ENCODE measurements at regions not wholly inside any gene's neighbourhood (a gene's known extent, or its start where the extent isn't known, plus 50 kb on each side); places are given as distances from the start of the nearest gene placed in this dataset.
"Not testable (repeated sequence)": the region's sequence is repeated elsewhere in the genome, so short reads cannot be mapped to it uniquely, and the experiment has no call there.

- Histone ChIP-seq H3K9me3 (ENCODE audit: control insufficient read depth in 2 of 2, insufficient read depth in 1 of 2, low read length in 1 of 2) (no peaks in the 10 kb centered on the region), H3K4me1 (ENCODE audit: control insufficient read depth in 2 of 2, insufficient read depth in 2 of 2, low read length in 2 of 2) (no peaks in the 10 kb centered on the region), H3K4me3 (ENCODE audit: low read length in 2 of 2) (no peak overlapping the region), H3K36me3 (ENCODE audit: control insufficient read depth in 2 of 2, insufficient read depth in 2 of 2, low read length in 1 of 2) (no peaks in the 10 kb centered on the region), H3K27me3 (ENCODE audit: control insufficient read depth in 2 of 2, insufficient read depth in 1 of 2, low read length in 1 of 2) (no peaks in the 10 kb centered on the region), H3K27ac (ENCODE audit: low read depth in 1 of 2, low read length in 1 of 2) (no peak overlapping the region)
- DNase-seq (ENCODE audit: low read depth in 6 of 9, low spot score in 9 of 9), result no peak
- WGBS, result 78% methylated on average over 5 of the region's 5 CpGs
Observed at GRCh38 chr3:66931291-66931690, 66.8 kb upstream of the KBTBD8 start.

DNA sequence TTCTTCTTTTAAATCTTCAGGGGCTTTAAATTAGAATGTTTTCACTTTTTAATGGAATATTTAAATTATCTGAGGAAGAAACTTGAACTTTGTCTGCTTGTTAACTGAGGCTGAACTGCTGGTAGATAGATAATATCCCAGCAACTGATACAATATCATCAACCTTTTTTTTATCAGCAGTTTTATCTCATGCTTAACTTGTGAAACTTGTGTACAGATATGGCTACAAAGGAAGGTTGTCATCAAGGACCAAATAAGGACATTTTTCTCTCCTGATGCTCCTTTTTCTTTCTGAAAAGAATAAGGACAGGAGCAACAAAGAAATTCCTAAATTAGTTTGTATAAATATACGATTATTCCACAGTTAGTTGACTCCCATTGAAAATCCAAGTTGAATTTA lies 66.4 kb upstream of the KBTBD8 start:
- no peaks in the 10 kb centered on the region for H3K27me3 ChIP-seq (ENCODE audit: control insufficient read depth in 2 of 2, insufficient read depth in 1 of 2, low read length in 1 of 2)
- WGBS, result 84% methylated on average over 1 of the region's 1 CpG
- DNase-seq (ENCODE audit: low read depth in 6 of 9, low spot score in 9 of 9), result no peak
- H3K36me3 ChIP-seq (ENCODE audit: control insufficient read depth in 2 of 2, insufficient read depth in 2 of 2, low read length in 1 of 2), result no peaks in the 10 kb centered on the region
- no peak overlapping the region for H3K27ac ChIP-seq (ENCODE audit: low read depth in 1 of 2, low read length in 1 of 2)
- no peak overlapping the region for H3K4me3 ChIP-seq (ENCODE audit: low read length in 2 of 2)
- no peaks in the 10 kb centered on the region for H3K4me1 ChIP-seq (ENCODE audit: control insufficient read depth in 2 of 2, insufficient read depth in 2 of 2, low read length in 2 of 2)
- no peaks in the 10 kb centered on the region for H3K9me3 ChIP-seq (ENCODE audit: control insufficient read depth in 2 of 2, insufficient read depth in 1 of 2, low read length in 1 of 2)

- H3K27ac ChIP-seq (ENCODE audit: low read depth in 1 of 2, low read length in 1 of 2), result no peak overlapping the region
- H3K4me3 ChIP-seq (ENCODE audit: low read length in 2 of 2), result no peak overlapping the region
- DNase-seq (ENCODE audit: low read depth in 6 of 9, low spot score in 9 of 9), result no peak
- no peaks in the 10 kb centered on the region for H3K27me3 ChIP-seq (ENCODE audit: control insufficient read depth in 2 of 2, insufficient read depth in 1 of 2, low read length in 1 of 2)
- H3K36me3 ChIP-seq (ENCODE audit: control insufficient read depth in 2 of 2, insufficient read depth in 2 of 2, low read length in 1 of 2), result no peaks in the 10 kb centered on the region
- H3K9me3 ChIP-seq (ENCODE audit: control insufficient read depth in 2 of 2, insufficient read depth in 1 of 2, low read length in 1 of 2), result no peaks in the 10 kb centered on the region
- H3K4me1 ChIP-seq (ENCODE audit: control insufficient read depth in 2 of 2, insufficient read depth in 2 of 2, low read length in 2 of 2), result no peaks in the 10 kb centered on the region
Observed at GRCh38 chr3:66933233-66933632, 64.9 kb upstream of the KBTBD8 start.

DNA sequence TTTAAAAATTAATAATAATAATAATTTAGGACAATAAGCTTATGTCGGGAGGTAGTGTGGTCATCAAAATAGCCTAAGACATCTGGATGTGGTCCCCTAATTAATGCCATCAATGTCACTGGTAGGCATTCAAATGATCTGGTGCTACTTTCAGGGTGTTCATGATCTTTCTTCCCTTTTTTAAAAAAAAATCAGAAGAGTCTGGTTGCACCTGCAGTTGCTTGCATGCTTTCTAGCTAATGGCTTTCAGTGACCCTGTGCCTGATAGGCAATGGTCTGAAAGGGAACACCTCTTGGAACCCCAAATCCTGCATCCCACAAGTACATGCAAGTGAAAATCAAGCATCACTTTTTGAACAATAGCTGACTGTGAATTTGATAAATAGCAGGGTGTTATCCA lies 64.1 kb upstream of the KBTBD8 start:
- H3K4me1 ChIP-seq (ENCODE audit: control insufficient read depth in 2 of 2, insufficient read depth in 2 of 2, low read length in 2 of 2), result no peaks in the 10 kb centered on the region
- H3K9me3 ChIP-seq (ENCODE audit: control insufficient read depth in 2 of 2, insufficient read depth in 1 of 2, low read length in 1 of 2), result no peaks in the 10 kb centered on the region
- H3K27me3 ChIP-seq (ENCODE audit: control insufficient read depth in 2 of 2, insufficient read depth in 1 of 2, low read length in 1 of 2), result no peaks in the 10 kb centered on the region
- no peak for DNase-seq (ENCODE audit: low read depth in 6 of 9, low spot score in 9 of 9)
- H3K4me3 ChIP-seq (ENCODE audit: low read length in 2 of 2), result no peak overlapping the region
- H3K36me3 ChIP-seq (ENCODE audit: control insufficient read depth in 2 of 2, insufficient read depth in 2 of 2, low read length in 1 of 2), result no peaks in the 10 kb centered on the region
- H3K27ac ChIP-seq (ENCODE audit: low read depth in 1 of 2, low read length in 1 of 2), result no peak overlapping the region
- 93% methylated on average over 1 of the region's 1 CpG for WGBS

GRCh38 chr3:66934725-66935124 lies 63.4 kb upstream of the KBTBD8 start:
- WGBS, result 90% methylated on average over 3 of the region's 3 CpGs
- Histone ChIP-seq H3K4me1 (ENCODE audit: control insufficient read depth in 2 of 2, insufficient read depth in 2 of 2, low read length in 2 of 2) (no peaks in the 10 kb centered on the region), H3K4me3 (ENCODE audit: low read length in 2 of 2) (no peak overlapping the region)

DNA sequence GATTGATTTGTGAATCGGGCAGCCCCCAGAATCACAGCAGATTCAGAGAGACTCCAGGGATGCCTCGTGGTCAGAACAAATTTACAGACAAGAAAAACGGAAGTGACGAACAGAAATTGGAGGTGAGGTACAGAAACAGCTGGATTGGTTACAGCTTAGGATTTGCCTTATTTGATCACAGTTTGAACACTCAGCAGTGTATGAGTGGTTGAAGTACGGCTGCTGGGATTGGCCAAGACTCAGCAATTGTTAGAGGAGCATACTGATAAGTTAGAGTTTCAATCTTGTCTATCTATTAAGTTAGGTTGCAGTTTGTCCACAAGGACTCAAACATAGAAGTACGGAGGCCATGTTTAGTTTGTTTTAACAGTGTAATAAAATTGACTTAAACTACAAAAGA lies 61.1 kb upstream of the KBTBD8 start:
- H3K9me3 ChIP-seq (ENCODE audit: control insufficient read depth in 2 of 2, insufficient read depth in 1 of 2, low read length in 1 of 2); H3K27ac ChIP-seq (ENCODE audit: low read depth in 1 of 2, low read length in 1 of 2); DNase-seq (ENCODE audit: low read depth in 6 of 9, low spot score in 9 of 9); H3K36me3 ChIP-seq (ENCODE audit: control insufficient read depth in 2 of 2, insufficient read depth in 2 of 2, low read length in 1 of 2); H3K4me3 ChIP-seq (ENCODE audit: low read length in 2 of 2); H3K4me1 ChIP-seq (ENCODE audit: control insufficient read depth in 2 of 2, insufficient read depth in 2 of 2, low read length in 2 of 2); H3K27me3 ChIP-seq (ENCODE audit: control insufficient read depth in 2 of 2, insufficient read depth in 1 of 2, low read length in 1 of 2): not testable (repeated sequence)
- 88% methylated on average over 6 of the region's 6 CpGs for WGBS

More at GRCh38 chr3:66934725-66935124, 63.4 kb upstream of the KBTBD8 start:
- Histone ChIP-seq H3K36me3 (ENCODE audit: control insufficient read depth in 2 of 2, insufficient read depth in 2 of 2, low read length in 1 of 2) (no peaks in the 10 kb centered on the region), H3K27me3 (ENCODE audit: control insufficient read depth in 2 of 2, insufficient read depth in 1 of 2, low read length in 1 of 2) (no peaks in the 10 kb centered on the region), H3K27ac (ENCODE audit: low read depth in 1 of 2, low read length in 1 of 2) (no peak overlapping the region), H3K9me3 (ENCODE audit: control insufficient read depth in 2 of 2, insufficient read depth in 1 of 2, low read length in 1 of 2) (no peaks in the 10 kb centered on the region)
- no peak for DNase-seq (ENCODE audit: low read depth in 6 of 9, low spot score in 9 of 9)

DNA sequence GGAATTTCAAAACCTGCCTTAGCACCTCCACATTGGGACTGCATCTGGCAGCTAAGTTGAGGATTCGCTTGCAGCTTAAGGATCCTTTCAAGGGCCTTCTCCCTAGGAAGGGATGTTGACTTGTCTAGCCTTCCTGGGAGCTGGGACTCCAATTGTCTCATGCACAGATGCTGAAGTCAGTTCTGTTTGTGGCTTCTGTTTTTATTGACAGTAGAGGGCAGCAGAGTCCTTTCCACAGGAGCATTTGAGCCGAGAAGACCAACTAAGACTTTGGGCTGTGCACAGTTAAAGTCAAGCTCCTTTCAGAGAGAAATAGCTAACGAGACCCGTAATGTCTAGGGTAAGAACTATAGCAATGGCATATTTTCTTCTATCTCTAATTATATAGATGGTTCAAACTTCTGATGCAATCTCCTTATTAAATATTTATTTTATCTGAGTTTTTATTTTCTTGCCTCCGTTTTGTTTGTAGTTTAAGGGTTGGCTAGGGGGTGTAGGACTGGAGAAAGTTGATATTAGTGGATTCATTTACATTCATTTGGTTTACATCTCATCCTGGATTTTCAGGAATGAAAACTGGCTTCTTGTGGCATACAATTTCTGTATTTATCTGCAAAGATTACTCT lies 59.7 kb upstream of the KBTBD8 start:
- H3K4me3 ChIP-seq (ENCODE audit: low read length in 2 of 2), result no peak overlapping the region
- no peaks in the 10 kb centered on the region for H3K4me1 ChIP-seq (ENCODE audit: control insufficient read depth in 2 of 2, insufficient read depth in 2 of 2, low read length in 2 of 2)
- H3K27ac ChIP-seq (ENCODE audit: low read depth in 1 of 2, low read length in 1 of 2), result no peak overlapping the region
- peak in 8 of 9 donors; percentile 11 to 61 (median 30) for DNase-seq (ENCODE audit: low read depth in 6 of 9, low spot score in 9 of 9)
- WGBS, result 32% methylated on average over 5 of the region's 5 CpGs
- H3K9me3 ChIP-seq (ENCODE audit: control insufficient read depth in 2 of 2, insufficient read depth in 1 of 2, low read length in 1 of 2), result no peaks in the 10 kb centered on the region
- H3K36me3 ChIP-seq (ENCODE audit: control insufficient read depth in 2 of 2, insufficient read depth in 2 of 2, low read length in 1 of 2), result no peaks in the 10 kb centered on the region
- no peaks in the 10 kb centered on the region for H3K27me3 ChIP-seq (ENCODE audit: control insufficient read depth in 2 of 2, insufficient read depth in 1 of 2, low read length in 1 of 2)

- no peak overlapping the region for H3K4me3 ChIP-seq (ENCODE audit: low read length in 2 of 2)
- H3K27me3 ChIP-seq (ENCODE audit: control insufficient read depth in 2 of 2, insufficient read depth in 1 of 2, low read length in 1 of 2), result no peaks in the 10 kb centered on the region
- no peak overlapping the region for H3K27ac ChIP-seq (ENCODE audit: low read depth in 1 of 2, low read length in 1 of 2)
- no peaks in the 10 kb centered on the region for H3K9me3 ChIP-seq (ENCODE audit: control insufficient read depth in 2 of 2, insufficient read depth in 1 of 2, low read length in 1 of 2)
- no peaks in the 10 kb centered on the region for H3K36me3 ChIP-seq (ENCODE audit: control insufficient read depth in 2 of 2, insufficient read depth in 2 of 2, low read length in 1 of 2)
- 93% methylated on average over 2 of the region's 2 CpGs for WGBS
- no peak for DNase-seq (ENCODE audit: low read depth in 6 of 9, low spot score in 9 of 9)
- H3K4me1 ChIP-seq (ENCODE audit: control insufficient read depth in 2 of 2, insufficient read depth in 2 of 2, low read length in 2 of 2), result no peaks in the 10 kb centered on the region
Observed at GRCh38 chr3:66948041-66948440, 50.1 kb upstream of the KBTBD8 start.
